Activated T-cell treated with anti-CD3 and anti-CD28 coated beads, Interleukin-2, amount 50 U/mL, for 24 hours (primary cell): ENCODE measurements at regions not wholly inside any gene's neighbourhood (a gene's known extent, or its start where the extent isn't known, plus 50 kb on each side); places are given as distances from the start of the nearest gene placed in this dataset.

Source experiments
- DNase-seq: peaks from one replicate; pipeline ENCODE4 v3.0.0-alpha.2; 2020
- H3K27ac Mint-ChIP-seq: 2 replicates; pipeline ENCODE4 v1.8.0; 2020; ENCODE audit warnings: mild to moderate bottlenecking, mixed read lengths
- H3K27me3 Mint-ChIP-seq: 2 replicates; pipeline ENCODE4 v1.8.0; 2020; ENCODE audit warnings: mixed read lengths
- H3K36me3 Mint-ChIP-seq: 2 replicates; pipeline ENCODE4 v1.8.0; 2020; ENCODE audit warnings: low read depth, mixed read lengths
- H3K4me1 Mint-ChIP-seq: 2 replicates; pipeline ENCODE4 v1.8.0; 2020; ENCODE audit warnings: low read depth, mixed read lengths
- H3K4me3 Mint-ChIP-seq: 2 replicates; pipeline ENCODE4 v1.8.0; 2020; ENCODE audit warnings: mild to moderate bottlenecking, moderate library complexity, mixed read lengths
- H3K9me3 Mint-ChIP-seq: 2 replicates; pipeline ENCODE4 v1.8.0; 2020; ENCODE audit warnings: mixed read lengths

- DNase-seq = no peak
- Mint-ChIP-seq H3K4me1 (peaks cover 88% of the 10 kb centered on the region), H3K36me3 (no peaks in the 10 kb centered on the region), H3K27me3 (no peaks in the 10 kb centered on the region), H3K9me3 (no peaks in the 10 kb centered on the region), H3K27ac (peak overlapping the region; percentile 93), H3K4me3 (peak overlapping the region; percentile 44)
Observed at GRCh38 chr9:7976856-7977255, 177.3 kb upstream of the DMAC1 start.

- Mint-ChIP-seq H3K36me3 (no peaks in the 10 kb centered on the region), H3K27ac (peak overlapping the region; percentile 93), H3K4me1 (peaks cover 83% of the 10 kb centered on the region), H3K4me3 (peak overlapping the region; percentile 44), H3K27me3 (no peaks in the 10 kb centered on the region), H3K9me3 (peaks cover 3% of the 10 kb centered on the region)
- DNase-seq = no peak
Observed at GRCh38 chr9:7976167-7976755, 176.7 kb upstream of the DMAC1 start.

- Mint-ChIP-seq H3K9me3 (peaks cover 3% of the 10 kb centered on the region), H3K36me3 (no peaks in the 10 kb centered on the region), H3K4me1 (peaks cover 77% of the 10 kb centered on the region), H3K27me3 (no peaks in the 10 kb centered on the region), H3K27ac (peak overlapping the region; percentile 96), H3K4me3 (no peak overlapping the region)
- no peak for DNase-seq
Observed at GRCh38 chr9:7975336-7975735, 175.8 kb upstream of the DMAC1 start.

- Mint-ChIP-seq H3K4me1 (peaks cover 71% of the 10 kb centered on the region), H3K27me3 (no peaks in the 10 kb centered on the region), H3K36me3 (no peaks in the 10 kb centered on the region), H3K27ac (peak overlapping the region; percentile 96), H3K4me3 (peak overlapping the region; percentile 55), H3K9me3 (peaks cover 3% of the 10 kb centered on the region)
- DNase-seq = no peak
Observed at GRCh38 chr9:7974335-7974960, 174.9 kb upstream of the DMAC1 start.

- no peaks in the 10 kb centered on the region for H3K36me3 Mint-ChIP-seq
- no peak overlapping the region for H3K27ac Mint-ChIP-seq
- DNase-seq = no peak
- peaks cover 3% of the 10 kb centered on the region for H3K9me3 Mint-ChIP-seq
- no peaks in the 10 kb centered on the region for H3K27me3 Mint-ChIP-seq
- no peak overlapping the region for H3K4me3 Mint-ChIP-seq
- H3K4me1 Mint-ChIP-seq = peaks cover 64% of the 10 kb centered on the region
Observed at GRCh38 chr9:7973123-7973522, 173.5 kb upstream of the DMAC1 start.

GRCh38 chr9:7970681-7971330, 171.2 kb upstream of the DMAC1 start:
- H3K4me1 Mint-ChIP-seq = peaks cover 57% of the 10 kb centered on the region
- no peaks in the 10 kb centered on the region for H3K36me3 Mint-ChIP-seq
- peaks cover 3% of the 10 kb centered on the region for H3K9me3 Mint-ChIP-seq
- H3K4me3 Mint-ChIP-seq = no peak overlapping the region
- no peaks in the 10 kb centered on the region for H3K27me3 Mint-ChIP-seq
- no peak overlapping the region for H3K27ac Mint-ChIP-seq
- no peak for DNase-seq

GRCh38 chr9:7968687-7969086, 169.1 kb upstream of the DMAC1 start:
- peaks cover 3% of the 10 kb centered on the region for H3K9me3 Mint-ChIP-seq
- DNase-seq = no peak
- H3K4me1 Mint-ChIP-seq = peaks cover 37% of the 10 kb centered on the region
- no peak overlapping the region for H3K4me3 Mint-ChIP-seq
- H3K27me3 Mint-ChIP-seq = no peaks in the 10 kb centered on the region
- no peaks in the 10 kb centered on the region for H3K36me3 Mint-ChIP-seq
- no peak overlapping the region for H3K27ac Mint-ChIP-seq

- H3K27me3 Mint-ChIP-seq = no peaks in the 10 kb centered on the region
Observed at GRCh38 chr9:7967851-7968250, 168.3 kb upstream of the DMAC1 start.

GRCh38 chr9:7967093-7967827, 167.7 kb upstream of the DMAC1 start:
- Mint-ChIP-seq H3K36me3 (no peaks in the 10 kb centered on the region), H3K9me3 (peaks cover 3% of the 10 kb centered on the region), H3K4me1 (peaks cover 24% of the 10 kb centered on the region), H3K27me3 (no peaks in the 10 kb centered on the region), H3K4me3 (no peak overlapping the region), H3K27ac (no peak overlapping the region)
- no peak for DNase-seq

More at GRCh38 chr9:7967851-7968250, 168.3 kb upstream of the DMAC1 start:
- no peak for DNase-seq
- Mint-ChIP-seq H3K27ac (no peak overlapping the region), H3K9me3 (peaks cover 3% of the 10 kb centered on the region), H3K4me3 (no peak overlapping the region), H3K36me3 (no peaks in the 10 kb centered on the region), H3K4me1 (peaks cover 29% of the 10 kb centered on the region)

GRCh38 chr9:7965063-7965462, 165.5 kb upstream of the DMAC1 start:
- Mint-ChIP-seq H3K9me3 (no peaks in the 10 kb centered on the region), H3K27me3 (no peaks in the 10 kb centered on the region), H3K27ac (no peak overlapping the region), H3K4me1 (peaks cover 15% of the 10 kb centered on the region), H3K4me3 (no peak overlapping the region), H3K36me3 (no peaks in the 10 kb centered on the region)
- no peak for DNase-seq

- H3K36me3 Mint-ChIP-seq = no peaks in the 10 kb centered on the region
- no peaks in the 10 kb centered on the region for H3K27me3 Mint-ChIP-seq
- H3K27ac Mint-ChIP-seq = no peak overlapping the region
- H3K4me3 Mint-ChIP-seq = no peak overlapping the region
- no peaks in the 10 kb centered on the region for H3K9me3 Mint-ChIP-seq
- no peak for DNase-seq
- H3K4me1 Mint-ChIP-seq = peaks cover 21% of the 10 kb centered on the region
Observed at GRCh38 chr9:7963026-7963425, 163.4 kb upstream of the DMAC1 start.

GRCh38 chr9:7961076-7961475, 161.5 kb upstream of the DMAC1 start:
- Mint-ChIP-seq H3K9me3 (no peaks in the 10 kb centered on the region), H3K36me3 (no peaks in the 10 kb centered on the region), H3K27ac (no peak overlapping the region), H3K4me3 (no peak overlapping the region), H3K4me1 (peaks cover 8% of the 10 kb centered on the region), H3K27me3 (no peaks in the 10 kb centered on the region)
- DNase-seq = no peak

- DNase-seq = no peak
- Mint-ChIP-seq H3K4me1 (peaks cover 8% of the 10 kb centered on the region), H3K9me3 (no peaks in the 10 kb centered on the region), H3K36me3 (no peaks in the 10 kb centered on the region), H3K4me3 (no peak overlapping the region), H3K27ac (no peak overlapping the region), H3K27me3 (no peaks in the 10 kb centered on the region)
Observed at GRCh38 chr9:7960320-7961050, 160.9 kb upstream of the DMAC1 start.

- H3K27me3 Mint-ChIP-seq = no peaks in the 10 kb centered on the region
- H3K9me3 Mint-ChIP-seq = no peaks in the 10 kb centered on the region
- DNase-seq = no peak
Observed at GRCh38 chr9:7957803-7958202, 158.2 kb upstream of the DMAC1 start.

More at GRCh38 chr9:7957803-7958202, 158.2 kb upstream of the DMAC1 start:
- no peaks in the 10 kb centered on the region for H3K36me3 Mint-ChIP-seq
- no peak overlapping the region for H3K27ac Mint-ChIP-seq
- no peak overlapping the region for H3K4me3 Mint-ChIP-seq
- peaks cover 8% of the 10 kb centered on the region for H3K4me1 Mint-ChIP-seq
